ENCODE measurements at regions not wholly inside any gene's neighbourhood (a gene's known extent, or its start where the extent isn't known, plus 50 kb on each side); places are given as distances from the start of the nearest gene placed in this dataset.

- TF ChIP-seq POLR2A (IDR thresholded peaks at IDR 0.05): no peak
- TF ChIP-seq CTCF (IDR thresholded peaks at IDR 0.05): no peak
These were observed 197.2 kb downstream of the RBFOX3 start for GRCh38 chr17:79413611-79414010.

Data from uterus (tissue), 2 donors.